CD4-positive, CD25-positive, alpha-beta regulatory T cell (primary cell): ENCODE measurements at regions not wholly inside any gene's neighbourhood (a gene's known extent, or its start where the extent isn't known, plus 50 kb on each side); places are given as distances from the start of the nearest gene placed in this dataset.

Experiments used
- ATAC-seq, 2 donors: fragments of 150-1000 bp; cut with Tn5 transposase; one replicate each; pipeline ENCODE4 v1.10.0; 2021; ENCODE audit warnings: low read depth in 2 of 2, moderate number of reproducible peaks in 2 of 2, moderate library complexity in 1 of 2
- DNase-seq, 3 donors: peaks; one replicate each; pipeline versions ENCODE4 v3.0.0 to v3.0.0-alpha.2; 2012 to 2022; ENCODE audit warnings: mixed read lengths in 1 of 3
- H3K27ac ChIP-seq: one replicate; pipeline ENCODE4 v1.7.0; 2013; ENCODE audit warnings: mild to moderate bottlenecking, low read length; ENCODE audit not compliant: insufficient read depth, poor library complexity, severe bottlenecking
- H3K27me3 ChIP-seq: one replicate; pipeline ENCODE4 v1.7.0; 2013; ENCODE audit warnings: low read length; ENCODE audit not compliant: control insufficient read depth, insufficient read depth
- H3K36me3 ChIP-seq: one replicate; pipeline ENCODE4 v1.7.0; 2013; ENCODE audit warnings: mild to moderate bottlenecking, low read length, moderate library complexity; ENCODE audit not compliant: control insufficient read depth, insufficient read depth
- H3K4me1 ChIP-seq: 2 replicates; pipeline ENCODE4 v1.7.0; 2013; ENCODE audit warnings: mild to moderate bottlenecking, low read length; ENCODE audit not compliant: insufficient read depth, control insufficient read depth, poor library complexity, severe bottlenecking
- H3K4me3 ChIP-seq: one replicate; pipeline ENCODE4 v1.7.0; 2013; ENCODE audit warnings: low read depth, mild to moderate bottlenecking, low read length, moderate library complexity
- H3K9me3 ChIP-seq, 2 experiments: 1 replicate in 1 of 2; 2 replicates in 1 of 2; pipeline ENCODE4 v1.7.0; 2013; ENCODE audit warnings: low read length in 2 of 2, mild to moderate bottlenecking in 1 of 2, moderate library complexity in 1 of 2; ENCODE audit not compliant: control insufficient read depth in 2 of 2
- H3K27ac Mint-ChIP-seq, 3 donors: one replicate each; pipeline ENCODE4 v1.8.0; 2020 to 2022; ENCODE audit warnings: mild to moderate bottlenecking in 3 of 3, mixed read lengths in 3 of 3, moderate library complexity in 2 of 3
- H3K27me3 Mint-ChIP-seq: one replicate; pipeline ENCODE4 v1.8.0; 2022; ENCODE audit warnings: mild to moderate bottlenecking, mixed read lengths
- H3K36me3 Mint-ChIP-seq: one replicate; pipeline ENCODE4 v1.8.0; 2020; ENCODE audit warnings: mixed read lengths
- H3K4me1 Mint-ChIP-seq, 4 donors: one replicate each; pipeline ENCODE4 v1.8.0; 2020 to 2022; ENCODE audit warnings: mixed read lengths in 4 of 4, mild to moderate bottlenecking in 1 of 4
- H3K4me3 Mint-ChIP-seq, 4 donors: one replicate each; pipeline ENCODE4 v1.8.0; 2020 to 2022; ENCODE audit warnings: mild to moderate bottlenecking in 4 of 4, mixed read lengths in 4 of 4, moderate library complexity in 3 of 4
- H3K9me3 Mint-ChIP-seq, 7 donors: one replicate each; pipeline ENCODE4 v1.8.0; 2020 to 2022; ENCODE audit warnings: mixed read lengths in 7 of 7, mild to moderate bottlenecking in 3 of 7, moderate library complexity in 2 of 7

- no peak overlapping the region for H3K27ac ChIP-seq
- H3K4me1 ChIP-seq: no peaks in the 10 kb centered on the region
- H3K36me3 ChIP-seq: no peaks in the 10 kb centered on the region
- ATAC-seq: no peak
- Mint-ChIP-seq H3K9me3 (peaks cover 0 to 3% (median 0%) of the 10 kb centered on the region in 7 donors), H3K27ac (no peak overlapping the region), H3K36me3 (no peaks in the 10 kb centered on the region), H3K4me1 (no peaks in the 10 kb centered on the region), H3K4me3 (no peak overlapping the region), H3K27me3 (no peaks in the 10 kb centered on the region)
- no peak overlapping the region for H3K4me3 ChIP-seq
- no peaks in the 10 kb centered on the region for H3K9me3 ChIP-seq
- DNase-seq: no peak
- H3K27me3 ChIP-seq: no peaks in the 10 kb centered on the region
These were observed 270.7 kb upstream of the C1orf174 start for GRCh38 chr1:4170548-4171340.

- Mint-ChIP-seq H3K27me3 (no peaks in the 10 kb centered on the region), H3K36me3 (no peaks in the 10 kb centered on the region), H3K9me3 (peaks cover 0 to 3% (median 0%) of the 10 kb centered on the region in 7 donors), H3K4me3 (no peak overlapping the region), H3K4me1 (no peaks in the 10 kb centered on the region), H3K27ac (no peak overlapping the region)
- H3K4me1 ChIP-seq: no peaks in the 10 kb centered on the region
- H3K27ac ChIP-seq: no peak overlapping the region
- ATAC-seq: no peak
- no peak for DNase-seq
- H3K4me3 ChIP-seq: no peak overlapping the region
- no peaks in the 10 kb centered on the region for H3K27me3 ChIP-seq
- no peaks in the 10 kb centered on the region for H3K9me3 ChIP-seq
- H3K36me3 ChIP-seq: no peaks in the 10 kb centered on the region
These were observed 271.7 kb upstream of the C1orf174 start for GRCh38 chr1:4171480-4172450.

GRCh38 chr1:4172644-4173599 is 272.9 kb upstream of the C1orf174 start:
- no peaks in the 10 kb centered on the region for H3K4me1 ChIP-seq
- DNase-seq: peak in 1 of 3 donors; percentile 51

GRCh38 chr1:4173731-4174130 is 273.7 kb upstream of the C1orf174 start:
- H3K4me1 ChIP-seq: no peaks in the 10 kb centered on the region
- no peaks in the 10 kb centered on the region for H3K36me3 ChIP-seq
- ATAC-seq (no peak), DNase-seq (no peak)
- H3K27me3 Mint-ChIP-seq: no peaks in the 10 kb centered on the region
- no peaks in the 10 kb centered on the region for H3K36me3 Mint-ChIP-seq
- no peak overlapping the region for H3K27ac ChIP-seq
- no peak overlapping the region for H3K4me3 Mint-ChIP-seq
- H3K4me1 Mint-ChIP-seq: no peaks in the 10 kb centered on the region
- H3K4me3 ChIP-seq: no peak overlapping the region
- peaks cover 0 to 3% (median 0%) of the 10 kb centered on the region in 7 donors for H3K9me3 Mint-ChIP-seq
- H3K9me3 ChIP-seq: no peaks in the 10 kb centered on the region
- no peaks in the 10 kb centered on the region for H3K27me3 ChIP-seq
- no peak overlapping the region for H3K27ac Mint-ChIP-seq

More at GRCh38 chr1:4172644-4173599, 272.9 kb upstream of the C1orf174 start:
- no peaks in the 10 kb centered on the region for H3K36me3 Mint-ChIP-seq
- H3K4me3 Mint-ChIP-seq: no peak overlapping the region
- peaks cover 0 to 3% (median 0%) of the 10 kb centered on the region in 7 donors for H3K9me3 Mint-ChIP-seq
- no peaks in the 10 kb centered on the region for H3K27me3 Mint-ChIP-seq
- Histone ChIP-seq H3K27me3 (no peaks in the 10 kb centered on the region), H3K27ac (no peak overlapping the region), H3K9me3 (no peaks in the 10 kb centered on the region), H3K4me3 (no peak overlapping the region), H3K36me3 (no peaks in the 10 kb centered on the region)
- no peak for ATAC-seq
- H3K27ac Mint-ChIP-seq: no peak overlapping the region
- no peaks in the 10 kb centered on the region for H3K4me1 Mint-ChIP-seq

- Mint-ChIP-seq H3K4me3 (no peak overlapping the region), H3K4me1 (no peaks in the 10 kb centered on the region), H3K9me3 (peaks cover 0 to 3% (median 0%) of the 10 kb centered on the region in 7 donors), H3K36me3 (no peaks in the 10 kb centered on the region), H3K27ac (no peak overlapping the region), H3K27me3 (no peaks in the 10 kb centered on the region)
- no peaks in the 10 kb centered on the region for H3K4me1 ChIP-seq
- no peak for DNase-seq
- ATAC-seq: no peak
- H3K4me3 ChIP-seq: no peak overlapping the region
- no peaks in the 10 kb centered on the region for H3K36me3 ChIP-seq
- no peaks in the 10 kb centered on the region for H3K27me3 ChIP-seq
- H3K27ac ChIP-seq: no peak overlapping the region
- H3K9me3 ChIP-seq: no peaks in the 10 kb centered on the region
These were observed 274.5 kb upstream of the C1orf174 start for GRCh38 chr1:4174291-4175200.

GRCh38 chr1:4175566-4176405 is 275.7 kb upstream of the C1orf174 start:
- DNase-seq: no peak
- H3K27ac ChIP-seq: no peak overlapping the region
- H3K4me3 Mint-ChIP-seq: no peak overlapping the region
- peaks cover 0 to 3% (median 0%) of the 10 kb centered on the region in 7 donors for H3K9me3 Mint-ChIP-seq
- no peaks in the 10 kb centered on the region for H3K27me3 ChIP-seq
- H3K4me3 ChIP-seq: no peak overlapping the region
- no peaks in the 10 kb centered on the region for H3K36me3 Mint-ChIP-seq
- no peak for ATAC-seq
- no peaks in the 10 kb centered on the region for H3K4me1 Mint-ChIP-seq
- H3K4me1 ChIP-seq: no peaks in the 10 kb centered on the region
- H3K27ac Mint-ChIP-seq: no peak overlapping the region
- H3K27me3 Mint-ChIP-seq: no peaks in the 10 kb centered on the region
- H3K9me3 ChIP-seq: no peaks in the 10 kb centered on the region
- no peaks in the 10 kb centered on the region for H3K36me3 ChIP-seq
